Left renal cortex interstitium (tissue), 4 donors: ENCODE measurements at regions not wholly inside any gene's neighbourhood (a gene's known extent, or its start where the extent isn't known, plus 50 kb on each side); places are given as distances from the start of the nearest gene placed in this dataset.

ENCODE experiments used
- DNase-seq, 4 donors: peaks; one replicate each; pipeline ENCODE4 v3.0.0-alpha.2; 2013; ENCODE audit warnings: low read depth in 4 of 4, low spot score in 2 of 4, missing footprints in 1 of 4

GRCh38 chr2:71851094-71851750 is 296.4 kb downstream of the CYP26B1 start:
- DNase-seq = no peak

GRCh38 chr2:71850306-71850801 is 297.3 kb downstream of the CYP26B1 start:
- no peak for DNase-seq

- no peak for DNase-seq
These were observed 297.9 kb downstream of the CYP26B1 start for GRCh38 chr2:71849607-71850305.

- no peak for DNase-seq
These were observed 298.6 kb downstream of the CYP26B1 start for GRCh38 chr2:71849111-71849510.

GRCh38 chr2:71846669-71847291 is 300.9 kb downstream of the CYP26B1 start:
- DNase-seq = no peak

GRCh38 chr2:71846072-71846471 is 301.6 kb downstream of the CYP26B1 start:
- no peak for DNase-seq

- DNase-seq = no peak
These were observed 302.7 kb downstream of the CYP26B1 start for GRCh38 chr2:71844967-71845366.

- DNase-seq = no peak
These were observed 304.2 kb downstream of the CYP26B1 start for GRCh38 chr2:71843391-71843850.

- no peak for DNase-seq
These were observed 304.9 kb downstream of the CYP26B1 start for GRCh38 chr2:71842744-71843143.

- DNase-seq = no peak
These were observed 307.8 kb downstream of the CYP26B1 start for GRCh38 chr2:71839826-71840225.

- DNase-seq = no peak
These were observed 312.9 kb downstream of the CYP26B1 start for GRCh38 chr2:71834796-71835195.

GRCh38 chr2:71833855-71834560 is 313.7 kb downstream of the CYP26B1 start:
- DNase-seq = no peak

GRCh38 chr2:71833272-71833671 is 314.4 kb downstream of the CYP26B1 start:
- no peak for DNase-seq

- DNase-seq = no peak
These were observed 314.8 kb downstream of the CYP26B1 start for GRCh38 chr2:71832844-71833243.

- no peak for DNase-seq
These were observed 315.3 kb downstream of the CYP26B1 start for GRCh38 chr2:71832388-71832787.

GRCh38 chr2:71831193-71831577 is 316.5 kb downstream of the CYP26B1 start:
- no peak for DNase-seq

GRCh38 chr2:71830497-71831192 is 317.0 kb downstream of the CYP26B1 start:
- no peak for DNase-seq

GRCh38 chr2:71829008-71829407 is 318.7 kb downstream of the CYP26B1 start:
- no peak for DNase-seq

- no peak for DNase-seq
These were observed 319.7 kb downstream of the CYP26B1 start for GRCh38 chr2:71827973-71828372.

GRCh38 chr2:71827524-71827901 is 320.1 kb downstream of the CYP26B1 start:
- DNase-seq = no peak
